A172 (cell line): ENCODE measurements at regions not wholly inside any gene's neighbourhood (a gene's known extent, or its start where the extent isn't known, plus 50 kb on each side); places are given as distances from the start of the nearest gene placed in this dataset.
"Not testable (repeated sequence)": the region's sequence is repeated elsewhere in the genome, so short reads cannot be mapped to it uniquely, and the experiment has no call there.

ENCODE experiments used
- DNase-seq: peaks from one replicate; pipeline ENCODE4 v3.0.0-alpha.2; 2015; ENCODE audit warnings: low spot score

DNA sequence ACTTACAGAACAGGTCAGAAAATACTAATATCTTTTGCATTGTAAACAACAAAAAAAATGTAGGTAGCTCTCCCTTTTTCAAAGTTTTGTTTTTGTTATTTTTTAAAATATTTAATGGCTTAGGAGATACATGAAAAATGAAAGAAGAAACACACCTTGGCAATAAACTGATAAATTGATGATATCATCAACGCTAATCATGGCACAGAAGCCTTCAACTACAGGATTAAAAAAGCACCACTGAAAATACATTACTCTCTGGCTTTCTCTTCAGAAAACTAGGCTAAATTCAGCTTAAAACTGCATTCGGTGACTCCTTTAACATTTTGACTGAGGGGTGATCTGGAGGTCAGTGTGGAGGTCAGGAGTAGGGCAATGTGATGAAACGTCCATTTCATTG lies 1018.8 kb upstream of the FANCL start:
- DNase-seq: no peak

DNA sequence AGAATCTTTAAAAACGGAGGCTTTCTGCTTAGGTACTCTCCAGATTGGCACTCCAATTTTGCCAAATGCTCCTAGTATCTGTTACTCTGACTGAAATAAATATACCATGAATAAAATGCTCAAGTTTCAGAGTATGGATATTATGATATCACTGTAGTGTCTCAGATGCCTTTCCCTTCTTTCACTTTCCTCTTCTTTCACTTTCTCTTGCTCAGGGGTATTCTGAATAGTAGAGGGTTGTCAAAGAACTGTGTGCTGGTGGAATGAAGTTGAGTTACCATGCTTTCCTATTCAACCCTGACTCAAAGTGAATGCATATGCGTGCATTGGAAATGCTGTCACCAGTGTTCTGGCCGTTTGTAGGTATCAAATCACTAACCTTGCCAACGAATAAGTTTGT lies 1015.2 kb upstream of the FANCL start:
- no peak for DNase-seq

DNA sequence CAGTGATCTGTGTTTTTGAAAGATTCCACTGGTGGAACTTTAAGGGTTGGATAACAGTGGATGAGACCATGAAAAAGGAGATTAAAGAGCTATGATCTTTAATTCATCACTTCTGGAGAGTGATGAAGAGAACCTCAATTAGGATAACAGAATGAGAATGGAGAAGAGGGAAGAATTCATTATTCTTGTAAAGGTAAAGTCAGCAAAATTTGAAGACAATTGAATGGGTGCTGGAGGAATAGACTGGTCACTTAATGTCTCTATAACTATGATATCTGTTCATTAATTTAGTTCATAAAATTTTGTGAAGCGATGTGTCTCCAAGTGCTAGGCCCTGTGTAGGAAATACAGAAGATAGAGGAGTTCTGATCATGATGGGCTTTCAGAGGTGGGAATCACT lies 1013.2 kb upstream of the FANCL start:
- no peak for DNase-seq

DNA sequence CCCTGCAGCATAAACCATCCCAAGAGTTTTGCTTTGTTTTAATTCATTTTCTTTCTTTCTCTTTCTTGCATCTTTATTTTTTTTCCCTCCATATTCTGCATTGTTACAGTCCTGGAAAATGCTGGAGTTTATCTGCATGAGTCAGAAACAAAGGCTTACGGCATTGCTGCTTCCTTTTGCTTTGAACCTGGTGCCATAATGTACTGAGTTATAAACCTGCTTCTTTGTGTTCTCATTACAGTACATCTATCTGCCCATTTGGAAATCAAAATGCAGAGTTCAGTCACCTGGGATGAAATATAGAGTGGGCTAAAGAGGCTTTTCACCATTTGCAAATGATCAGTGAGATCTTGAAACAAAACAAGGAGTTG lies 1009.2 kb upstream of the FANCL start:
- DNase-seq: peak; percentile 19

DNA sequence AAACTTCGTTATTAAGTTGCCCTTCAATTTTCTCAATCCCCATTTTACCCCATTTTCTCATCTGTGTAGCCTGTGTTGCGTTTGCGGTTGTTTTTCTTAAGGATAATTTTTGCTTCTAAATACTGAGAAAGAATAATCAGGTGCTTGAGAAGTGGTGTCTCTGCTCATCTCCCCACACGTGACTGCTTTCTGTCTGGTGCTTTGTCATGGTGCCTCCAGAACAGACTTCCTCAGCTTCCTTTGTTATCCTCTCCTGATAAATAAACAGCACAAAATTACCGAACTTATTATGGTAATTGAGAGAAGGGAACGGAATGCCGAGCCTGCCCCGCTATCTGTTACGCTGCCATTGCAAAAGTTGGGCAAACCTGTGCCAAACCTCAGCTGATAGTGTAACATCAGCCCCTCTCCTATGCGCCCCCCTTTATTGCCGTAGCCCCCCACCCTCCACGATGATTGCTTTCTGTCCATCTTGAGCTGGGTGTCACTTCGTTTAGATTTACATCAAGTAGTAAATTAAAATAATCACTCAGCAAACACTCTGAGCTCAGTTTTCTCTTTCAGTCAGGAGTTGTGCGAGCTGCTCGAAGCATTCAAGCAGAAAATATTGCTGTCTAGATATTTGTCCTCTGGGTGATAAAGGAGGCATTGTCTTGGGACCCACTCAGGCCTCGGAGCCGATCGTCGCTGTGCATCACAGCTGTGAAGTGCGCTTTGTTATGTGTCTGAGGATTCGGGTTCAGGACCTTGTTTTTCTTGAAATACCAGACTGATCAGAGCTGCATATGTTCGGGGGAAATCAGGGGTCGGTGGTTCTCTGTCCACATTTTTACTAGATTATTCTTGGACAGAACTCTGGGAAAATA lies 1008.5 kb upstream of the FANCL start:
- DNase-seq: peak; percentile 6

DNA sequence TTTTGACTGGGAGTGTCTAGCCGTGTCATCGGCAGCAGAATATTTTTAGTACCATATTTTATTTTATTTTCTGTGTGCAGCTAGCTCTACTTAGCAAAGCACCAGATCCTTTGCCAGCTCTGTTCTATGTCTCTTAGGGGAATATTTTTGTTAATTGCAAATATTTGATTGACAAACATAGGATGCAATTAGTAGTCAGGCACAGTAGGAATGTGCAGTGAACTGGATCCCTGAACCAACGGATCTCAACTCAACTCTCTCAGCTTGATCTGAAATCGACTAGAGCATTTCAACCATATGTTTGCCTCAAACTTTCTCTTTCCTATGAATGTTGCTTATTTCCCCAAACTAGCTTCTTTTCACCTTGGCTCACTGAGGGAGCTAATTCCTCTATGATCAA lies 998.0 kb upstream of the FANCL start:
- no peak for DNase-seq

DNA sequence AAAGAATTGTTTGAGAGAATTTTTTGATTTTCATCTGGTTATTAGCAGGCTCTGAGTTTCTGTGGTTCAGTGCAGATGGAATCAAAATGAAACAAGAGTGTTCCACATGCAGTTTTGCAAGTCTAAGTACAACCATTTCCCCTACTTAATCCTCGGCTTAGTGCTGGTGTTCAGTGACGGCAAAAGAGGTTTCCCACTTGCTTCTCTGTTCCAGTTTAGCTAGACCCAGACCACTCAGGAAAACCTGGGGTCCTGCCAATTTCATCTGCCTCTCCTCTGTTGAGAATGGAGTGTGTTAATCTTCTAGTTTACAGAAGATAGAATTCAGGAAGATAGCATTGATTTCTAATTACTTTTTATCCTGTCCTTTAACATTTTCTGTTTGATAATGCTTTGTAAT lies 996.2 kb upstream of the FANCL start:
- DNase-seq: peak; percentile 21

DNA sequence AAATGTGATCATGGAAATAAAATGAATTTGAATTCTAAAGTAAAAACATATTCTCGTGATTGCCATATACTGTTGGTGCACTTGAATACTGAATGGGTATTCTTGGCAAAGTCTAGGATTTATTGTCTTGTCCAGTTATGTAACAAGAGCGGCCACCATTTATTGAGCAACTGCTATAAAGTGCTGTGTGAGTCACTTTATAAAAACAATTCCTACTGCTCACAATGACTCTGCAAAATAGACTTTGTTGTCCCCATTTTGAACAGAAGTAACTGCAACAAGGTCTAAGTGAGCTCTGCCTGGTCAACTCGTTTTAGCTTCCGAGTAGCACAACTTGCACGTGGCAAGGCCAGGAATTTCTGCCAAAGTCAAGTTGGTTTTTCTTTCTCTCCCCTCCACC lies 995.6 kb upstream of the FANCL start:
- DNase-seq: peak; percentile 77

DNA sequence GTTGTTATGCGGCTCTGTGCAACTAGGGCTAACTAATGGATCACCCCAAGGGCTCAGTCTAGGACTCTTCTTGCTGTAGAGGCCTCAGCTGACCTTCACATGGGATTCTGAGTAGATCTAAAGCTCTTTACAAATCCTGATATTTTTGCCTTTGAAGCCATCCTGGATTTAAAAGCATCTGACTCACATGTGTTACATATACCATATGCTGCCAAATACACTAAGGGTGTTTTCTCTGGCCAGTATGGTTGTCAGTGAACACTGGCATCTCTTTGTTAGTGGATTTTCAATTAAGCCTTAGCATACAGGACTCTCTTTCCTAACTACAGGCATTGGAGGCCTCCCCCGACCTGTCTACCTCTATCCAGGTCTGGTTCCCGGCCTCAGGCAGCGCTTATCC lies 992.8 kb upstream of the FANCL start:
- no peak for DNase-seq

DNA sequence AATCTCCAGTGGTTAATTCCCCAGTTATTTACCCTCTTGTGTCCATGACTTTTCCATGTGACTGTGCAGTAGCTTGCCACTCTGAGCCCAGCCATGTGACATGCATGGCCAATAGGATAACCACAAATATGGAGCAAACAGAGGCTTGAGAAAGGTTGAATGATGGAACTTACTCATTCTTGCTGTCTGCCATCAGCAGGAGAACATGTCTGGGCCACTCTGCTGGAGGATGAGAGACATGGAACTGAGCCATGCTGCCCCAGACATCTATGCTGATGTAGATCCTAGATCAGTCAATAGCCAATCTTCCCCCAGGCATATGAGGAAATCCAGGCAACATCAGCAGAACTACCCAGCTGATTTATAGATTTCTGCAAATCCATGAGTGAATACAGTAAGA lies 992.3 kb upstream of the FANCL start:
- DNase-seq: no peak

DNA sequence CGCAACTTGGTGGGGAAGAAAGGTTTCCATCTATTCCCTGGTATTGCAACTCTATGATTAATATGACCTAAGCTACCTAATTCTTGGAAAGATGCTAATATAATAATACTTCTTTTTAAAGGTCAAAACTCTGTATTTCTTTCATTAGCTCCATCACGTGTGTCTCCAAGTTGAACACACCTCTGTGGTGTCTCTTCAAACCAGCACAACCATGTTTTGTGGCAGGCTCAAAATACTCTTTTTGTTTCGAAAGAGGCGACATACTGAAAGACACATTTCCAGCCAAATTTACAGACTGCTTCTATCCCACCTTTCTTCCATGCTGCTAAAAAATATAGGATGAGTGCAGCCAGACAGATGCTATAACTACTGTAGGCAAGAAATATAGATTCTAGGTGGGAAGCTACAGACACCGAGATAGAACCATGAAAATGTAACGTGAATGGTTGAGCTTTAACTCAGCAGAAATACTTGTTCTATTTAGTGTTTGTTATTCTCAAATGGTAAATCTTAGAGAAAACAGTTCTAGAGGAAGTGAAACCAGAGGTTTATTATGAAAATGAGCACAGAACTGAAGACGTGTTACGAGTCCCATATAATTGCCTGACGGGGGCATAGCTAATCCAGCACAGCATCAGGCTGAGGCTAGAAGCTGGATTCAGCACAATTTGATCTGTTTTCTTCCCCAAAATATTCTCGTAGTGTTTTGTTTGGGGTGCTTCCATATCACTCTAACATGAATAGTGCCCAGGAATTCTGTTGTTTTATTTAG lies 991.5 kb upstream of the FANCL start:
- no peak for DNase-seq

DNA sequence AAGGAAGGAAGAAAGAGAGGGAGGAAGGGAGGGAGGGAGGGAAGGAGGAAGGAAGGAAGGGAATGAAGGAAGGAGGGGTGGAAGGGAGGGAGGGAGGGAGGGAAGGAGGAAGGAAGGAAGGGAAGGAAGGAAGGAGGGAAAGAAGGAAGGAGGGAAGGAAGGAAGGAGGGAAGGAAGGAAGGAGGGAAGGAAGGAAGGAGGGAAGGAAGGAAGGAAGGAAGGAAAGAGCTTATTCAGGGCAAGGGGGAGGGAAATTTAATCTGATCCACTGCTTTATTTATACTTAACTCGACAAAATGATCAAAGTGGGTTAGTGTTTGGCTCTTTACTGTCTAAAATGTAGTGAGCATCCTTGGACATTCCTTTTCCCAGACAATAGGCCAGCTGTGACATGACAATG lies 985.2 kb upstream of the FANCL start:
- DNase-seq: not testable (repeated sequence)

DNA sequence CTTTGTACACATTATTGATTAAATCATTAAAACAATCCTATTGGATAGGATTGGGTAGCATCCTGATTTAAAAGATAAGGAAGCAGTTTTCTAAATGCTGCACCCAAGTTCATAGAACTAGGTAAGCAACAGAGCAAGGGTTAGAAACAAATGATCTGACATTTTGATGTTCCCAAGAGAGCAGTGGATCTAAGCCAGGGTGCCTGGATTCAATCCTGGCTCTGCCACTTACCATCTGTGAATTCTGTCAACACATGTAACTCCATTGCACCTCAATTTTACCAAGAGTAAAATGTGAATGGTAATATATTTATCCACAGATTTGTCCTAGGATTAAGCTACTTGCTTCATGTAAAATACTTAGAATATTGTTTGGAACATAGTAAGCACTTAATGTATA lies 982.6 kb upstream of the FANCL start:
- DNase-seq: no peak

DNA sequence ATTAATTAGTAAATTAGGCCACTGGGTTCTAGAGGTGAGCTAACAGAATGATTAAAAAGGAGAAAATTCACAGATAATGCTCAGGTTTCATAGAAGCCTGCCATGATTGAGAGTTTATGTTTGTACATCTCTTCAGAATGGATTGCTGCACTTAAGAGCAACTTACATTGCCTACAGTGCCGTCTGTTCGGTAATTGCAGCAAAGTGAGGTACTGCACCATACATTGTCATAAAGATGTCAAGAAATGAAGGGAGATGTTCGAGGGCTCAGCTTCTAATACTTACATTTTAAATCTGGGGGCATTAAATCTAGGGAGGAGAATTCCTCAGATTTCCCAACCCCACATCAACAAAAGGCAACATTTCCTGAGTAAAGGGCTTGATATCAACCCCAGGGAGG lies 976.2 kb upstream of the FANCL start:
- no peak for DNase-seq

DNA sequence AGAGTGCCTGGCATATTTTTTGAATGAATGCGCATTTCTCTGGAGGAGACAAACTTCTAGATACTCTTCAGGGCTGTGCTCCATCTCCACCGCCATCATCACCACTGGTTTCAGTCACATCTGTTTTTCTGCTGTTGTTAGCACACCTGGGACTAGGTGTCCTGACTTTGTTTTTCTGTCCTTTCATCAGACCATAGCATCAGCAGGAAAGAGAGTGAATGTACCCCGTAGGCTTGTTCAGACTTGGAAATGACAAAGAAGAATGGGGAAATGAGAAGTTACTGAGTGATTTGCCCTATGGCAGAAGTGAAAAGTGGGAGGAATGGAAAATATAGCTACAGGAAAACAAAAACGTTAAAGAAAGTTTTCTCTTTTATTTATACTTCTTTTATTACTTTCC lies 965.2 kb upstream of the FANCL start:
- DNase-seq: no peak

DNA sequence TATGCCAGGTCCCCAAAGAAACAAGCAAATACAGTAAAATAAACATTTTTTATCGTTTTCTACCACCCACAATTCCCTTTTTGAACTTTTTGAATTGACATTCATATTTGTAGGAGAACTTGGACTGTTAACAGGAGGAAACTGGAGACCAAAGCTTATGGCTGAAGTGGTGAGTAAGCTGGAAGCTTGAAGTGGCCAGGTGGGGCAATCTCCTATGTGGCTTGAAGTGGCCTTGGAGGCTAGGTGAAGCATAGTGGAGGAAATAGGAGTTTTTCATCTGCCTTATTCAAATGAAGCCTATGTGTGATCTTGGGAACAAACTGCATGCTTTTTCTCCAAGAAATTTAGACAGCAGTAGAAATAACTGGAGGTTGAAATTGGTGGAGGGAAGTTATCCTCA lies 962.9 kb upstream of the FANCL start:
- DNase-seq: no peak

DNA sequence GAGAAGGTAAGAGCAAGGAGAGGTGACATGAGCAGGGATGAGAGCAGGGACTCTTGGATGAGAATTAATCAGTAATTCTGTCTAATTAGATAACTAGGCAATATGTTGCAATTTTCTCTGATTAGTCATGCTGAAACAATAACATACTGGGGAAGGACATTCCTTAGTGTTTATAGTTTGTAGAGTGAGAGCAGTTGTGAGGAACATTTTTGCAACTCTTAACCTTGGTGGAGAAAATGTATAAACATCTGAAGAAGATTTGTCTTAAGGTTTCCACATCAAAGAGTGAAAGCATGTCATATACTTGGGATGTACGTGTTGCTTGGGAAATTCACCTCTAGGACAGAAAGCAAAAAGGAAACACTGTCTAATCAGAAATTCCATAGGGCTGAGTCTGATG lies 955.4 kb upstream of the FANCL start:
- peak; percentile 45 for DNase-seq

DNA sequence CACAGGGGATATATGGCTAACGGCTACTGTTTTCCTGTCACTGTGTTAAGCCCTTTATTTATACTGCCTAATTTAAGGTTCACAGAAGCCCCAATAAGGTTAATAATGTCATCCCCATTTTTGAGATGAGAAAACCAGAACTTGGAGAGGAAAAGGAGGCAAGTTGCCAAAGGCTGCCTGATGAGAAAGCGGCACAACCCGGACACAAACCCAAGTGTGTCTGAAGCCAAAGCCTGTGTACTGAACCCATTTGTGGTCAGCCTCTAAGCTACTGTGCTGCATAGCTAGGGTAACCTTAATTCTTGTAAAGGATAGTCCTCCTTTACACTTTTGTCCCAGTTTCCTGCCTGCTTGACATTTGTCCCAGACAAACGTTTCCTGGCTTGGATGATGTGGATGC lies 954.7 kb upstream of the FANCL start:
- no peak for DNase-seq

DNA sequence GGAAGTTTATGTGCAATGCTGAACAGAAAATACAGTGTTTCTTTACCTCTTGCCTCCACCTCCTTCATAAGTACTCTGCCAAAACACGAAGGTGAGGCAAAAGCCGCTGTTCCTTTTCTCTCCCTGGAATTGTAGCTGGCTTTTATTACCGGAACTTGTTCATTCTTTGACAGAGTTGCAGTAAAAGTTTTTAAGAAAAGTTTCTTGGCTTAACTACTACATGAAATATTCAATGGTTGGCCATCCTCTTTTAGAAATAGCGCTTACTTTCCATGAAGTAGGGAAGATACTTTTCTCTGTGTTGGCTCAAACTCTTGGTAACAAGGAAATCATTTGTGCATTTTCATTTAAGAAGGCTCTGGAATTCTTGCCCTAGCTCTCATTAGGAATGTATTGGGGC lies 950.7 kb upstream of the FANCL start:
- DNase-seq: no peak

DNA sequence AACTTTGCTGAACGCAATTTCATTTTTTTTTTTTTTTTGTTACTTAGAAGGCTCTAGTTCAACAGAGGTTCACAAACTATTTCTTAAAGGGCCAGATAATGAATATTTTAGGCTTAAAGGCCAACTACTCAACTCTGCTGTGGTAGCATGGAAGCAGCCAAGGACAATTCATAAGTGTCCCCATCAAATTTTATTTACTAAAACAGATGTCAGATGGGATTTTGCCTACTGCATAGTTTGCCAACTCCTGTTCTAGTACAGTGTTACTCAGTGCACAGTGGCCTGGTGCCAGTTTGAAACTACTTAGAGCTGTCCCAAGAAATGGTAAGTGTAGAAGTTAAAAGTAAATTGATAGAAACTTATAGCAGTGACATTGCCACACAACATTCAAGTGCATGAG lies 949.4 kb upstream of the FANCL start:
- no peak for DNase-seq

DNA sequence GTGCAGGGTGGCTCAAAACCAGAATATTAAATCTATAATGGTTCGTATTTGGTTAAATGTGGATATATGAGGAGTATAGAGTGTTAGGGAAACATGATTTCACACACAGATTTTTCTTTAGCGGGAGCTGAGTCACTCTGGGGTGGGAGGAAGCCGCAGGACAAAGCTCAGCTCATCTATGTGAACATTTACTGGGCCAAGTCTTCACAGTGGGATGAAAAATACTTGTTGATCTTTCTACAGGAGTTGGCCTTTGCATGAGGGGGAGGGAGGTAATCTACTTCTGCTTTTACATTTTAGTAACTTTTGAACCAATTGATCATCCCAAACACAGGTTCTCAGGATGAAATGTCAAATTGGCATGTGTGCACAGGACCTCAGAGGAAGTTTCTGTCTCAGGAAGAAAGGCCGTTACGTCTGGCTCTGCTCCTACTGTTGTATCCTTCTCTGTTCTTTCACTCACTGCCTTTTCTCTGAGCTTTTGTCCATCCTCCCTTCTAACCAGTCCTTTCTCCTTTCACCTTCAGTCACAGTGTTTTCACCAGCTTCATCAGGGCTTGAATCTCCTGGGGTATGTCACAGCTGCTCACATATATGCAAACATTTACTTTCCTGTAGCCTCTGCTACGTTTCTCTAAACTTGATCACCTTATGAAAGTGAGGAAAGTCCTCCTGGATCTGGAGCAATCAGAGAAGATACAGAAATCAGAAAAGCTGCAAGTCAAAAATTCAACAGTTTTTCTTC lies 943.3 kb upstream of the FANCL start:
- peak; percentile 17 for DNase-seq

DNA sequence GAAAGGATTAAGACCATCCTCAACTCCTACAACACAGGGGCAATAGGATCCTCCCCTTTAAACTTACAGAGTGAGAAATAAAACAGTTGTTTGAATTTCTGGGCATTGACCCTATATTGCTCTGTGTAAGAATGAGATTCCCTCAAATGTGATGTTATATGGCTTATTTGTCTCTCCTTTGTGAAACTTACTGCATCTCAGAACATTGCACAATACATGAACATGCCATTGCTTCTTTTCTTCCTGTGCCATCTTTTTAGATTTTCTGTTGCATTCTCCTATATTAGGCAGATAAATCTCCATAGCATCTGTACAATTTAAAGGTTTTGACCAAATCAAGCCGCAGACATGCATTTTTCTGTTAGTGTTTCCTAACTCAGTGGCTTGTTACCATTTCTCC lies 941.9 kb upstream of the FANCL start:
- no peak for DNase-seq

DNA sequence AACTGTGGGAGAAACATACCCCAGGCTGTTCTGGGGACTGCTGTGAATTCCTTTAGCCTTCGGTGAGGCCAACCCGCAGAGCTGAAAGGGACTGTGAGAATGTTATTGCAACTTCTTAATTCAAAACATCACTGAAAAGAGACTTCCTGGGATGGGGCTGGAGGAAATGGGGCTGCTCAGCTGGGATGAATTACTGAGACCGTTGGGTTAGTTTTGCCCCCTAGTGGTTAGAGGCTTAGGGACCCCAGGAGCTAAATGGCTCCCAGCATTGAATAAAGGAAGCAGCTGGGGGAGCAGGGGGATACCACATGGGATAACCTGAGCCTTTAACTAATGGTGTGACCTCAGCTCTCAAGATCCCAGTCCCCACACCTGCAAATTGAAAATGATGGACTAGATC lies 941.1 kb upstream of the FANCL start:
- DNase-seq: peak; percentile 28
